ENCODE measurements at regions not wholly inside any gene's neighbourhood (a gene's known extent, or its start where the extent isn't known, plus 50 kb on each side); places are given as distances from the start of the nearest gene placed in this dataset.

GRCh38 chr2:15727396-15728244, 136.0 kb downstream of the DDX1 start:
- H3K36me3 ChIP-seq (ENCODE audit: control insufficient read depth in 5 of 5, insufficient read depth in 5 of 5, low read length in 5 of 5) = no peaks in the 10 kb centered on the region
- H3K4me3 ChIP-seq (ENCODE audit: low read depth in 1 of 5, low read length in 5 of 5) = no peak overlapping the region
- no peaks in the 10 kb centered on the region for H3K9me3 ChIP-seq (ENCODE audit: control insufficient read depth in 5 of 5, low read length in 5 of 5)
- no peak overlapping the region for H3K9ac ChIP-seq (ENCODE audit: low read length in 5 of 5)
- H3K4me1 ChIP-seq (ENCODE audit: control insufficient read depth in 5 of 5, insufficient read depth in 5 of 5, low read length in 5 of 5) = peaks cover 7 to 29% (median 21%) of the 10 kb centered on the region in 5 donors
- no peak overlapping the region for H3K27ac ChIP-seq (ENCODE audit: low read depth, low read length)
- peaks cover 0 to 3% (median 0%) of the 10 kb centered on the region in 5 donors for H3K27me3 ChIP-seq (ENCODE audit: control insufficient read depth in 5 of 5, insufficient read depth in 4 of 5, low read length in 5 of 5)

GRCh38 chr2:15728245-15728938, 136.7 kb downstream of the DDX1 start:
- Histone ChIP-seq H3K4me3 (ENCODE audit: low read depth in 1 of 5, low read length in 5 of 5) (no peak overlapping the region), H3K27me3 (ENCODE audit: control insufficient read depth in 5 of 5, insufficient read depth in 4 of 5, low read length in 5 of 5) (peaks cover 0 to 3% (median 0%) of the 10 kb centered on the region in 5 donors), H3K9ac (ENCODE audit: low read length in 5 of 5) (no peak overlapping the region), H3K9me3 (ENCODE audit: control insufficient read depth in 5 of 5, low read length in 5 of 5) (no peaks in the 10 kb centered on the region), H3K27ac (ENCODE audit: low read depth, low read length) (no peak overlapping the region), H3K36me3 (ENCODE audit: control insufficient read depth in 5 of 5, insufficient read depth in 5 of 5, low read length in 5 of 5) (no peaks in the 10 kb centered on the region), H3K4me1 (ENCODE audit: control insufficient read depth in 5 of 5, insufficient read depth in 5 of 5, low read length in 5 of 5) (peaks cover 7 to 31% (median 24%) of the 10 kb centered on the region in 5 donors)

GRCh38 chr2:15729001-15729400, 137.3 kb downstream of the DDX1 start:
- Histone ChIP-seq H3K36me3 (ENCODE audit: control insufficient read depth in 5 of 5, insufficient read depth in 5 of 5, low read length in 5 of 5) (no peaks in the 10 kb centered on the region), H3K27ac (ENCODE audit: low read depth, low read length) (no peak overlapping the region), H3K4me3 (ENCODE audit: low read depth in 1 of 5, low read length in 5 of 5) (no peak overlapping the region), H3K9me3 (ENCODE audit: control insufficient read depth in 5 of 5, low read length in 5 of 5) (no peaks in the 10 kb centered on the region), H3K4me1 (ENCODE audit: control insufficient read depth in 5 of 5, insufficient read depth in 5 of 5, low read length in 5 of 5) (peaks cover 7 to 37% (median 25%) of the 10 kb centered on the region in 5 donors), H3K27me3 (ENCODE audit: control insufficient read depth in 5 of 5, insufficient read depth in 4 of 5, low read length in 5 of 5) (peaks cover 0 to 3% (median 0%) of the 10 kb centered on the region in 5 donors), H3K9ac (ENCODE audit: low read length in 5 of 5) (no peak overlapping the region)

GRCh38 chr2:15729709-15730544, 138.3 kb downstream of the DDX1 start:
- H3K4me1 ChIP-seq (ENCODE audit: control insufficient read depth in 5 of 5, insufficient read depth in 5 of 5, low read length in 5 of 5) = peaks cover 7 to 47% (median 32%) of the 10 kb centered on the region in 5 donors
- H3K9ac ChIP-seq (ENCODE audit: low read length in 5 of 5) = no peak overlapping the region
- H3K27me3 ChIP-seq (ENCODE audit: control insufficient read depth in 5 of 5, insufficient read depth in 4 of 5, low read length in 5 of 5) = peaks cover 0 to 8% (median 2%) of the 10 kb centered on the region in 5 donors
- H3K4me3 ChIP-seq (ENCODE audit: low read depth in 1 of 5, low read length in 5 of 5) = no peak overlapping the region
- no peak overlapping the region for H3K27ac ChIP-seq (ENCODE audit: low read depth, low read length)
- H3K36me3 ChIP-seq (ENCODE audit: control insufficient read depth in 5 of 5, insufficient read depth in 5 of 5, low read length in 5 of 5) = no peaks in the 10 kb centered on the region
- H3K9me3 ChIP-seq (ENCODE audit: control insufficient read depth in 5 of 5, low read length in 5 of 5) = no peaks in the 10 kb centered on the region

- Histone ChIP-seq H3K4me1 (ENCODE audit: control insufficient read depth in 5 of 5, insufficient read depth in 5 of 5, low read length in 5 of 5) (peaks cover 7 to 47% (median 33%) of the 10 kb centered on the region in 5 donors), H3K27ac (ENCODE audit: low read depth, low read length) (no peak overlapping the region), H3K27me3 (ENCODE audit: control insufficient read depth in 5 of 5, insufficient read depth in 4 of 5, low read length in 5 of 5) (peaks cover 0 to 9% (median 0%) of the 10 kb centered on the region in 5 donors), H3K4me3 (ENCODE audit: low read depth in 1 of 5, low read length in 5 of 5) (no peak overlapping the region), H3K36me3 (ENCODE audit: control insufficient read depth in 5 of 5, insufficient read depth in 5 of 5, low read length in 5 of 5) (no peaks in the 10 kb centered on the region), H3K9ac (ENCODE audit: low read length in 5 of 5) (no peak overlapping the region), H3K9me3 (ENCODE audit: control insufficient read depth in 5 of 5, low read length in 5 of 5) (no peaks in the 10 kb centered on the region)
These were observed 139.0 kb downstream of the DDX1 start for GRCh38 chr2:15730545-15731212.

- Histone ChIP-seq H3K27me3 (ENCODE audit: control insufficient read depth in 5 of 5, insufficient read depth in 4 of 5, low read length in 5 of 5) (peaks cover 0 to 11% (median 0%) of the 10 kb centered on the region in 5 donors), H3K9me3 (ENCODE audit: control insufficient read depth in 5 of 5, low read length in 5 of 5) (no peaks in the 10 kb centered on the region), H3K36me3 (ENCODE audit: control insufficient read depth in 5 of 5, insufficient read depth in 5 of 5, low read length in 5 of 5) (no peaks in the 10 kb centered on the region), H3K4me3 (ENCODE audit: low read depth in 1 of 5, low read length in 5 of 5) (no peak overlapping the region), H3K9ac (ENCODE audit: low read length in 5 of 5) (no peak overlapping the region), H3K27ac (ENCODE audit: low read depth, low read length) (no peak overlapping the region), H3K4me1 (ENCODE audit: control insufficient read depth in 5 of 5, insufficient read depth in 5 of 5, low read length in 5 of 5) (peaks cover 7 to 47% (median 33%) of the 10 kb centered on the region in 5 donors)
These were observed 139.7 kb downstream of the DDX1 start for GRCh38 chr2:15731213-15731888.

- Histone ChIP-seq H3K4me1 (ENCODE audit: control insufficient read depth in 5 of 5, insufficient read depth in 5 of 5, low read length in 5 of 5) (peaks cover 7 to 47% (median 33%) of the 10 kb centered on the region in 5 donors), H3K36me3 (ENCODE audit: control insufficient read depth in 5 of 5, insufficient read depth in 5 of 5, low read length in 5 of 5) (no peaks in the 10 kb centered on the region), H3K27me3 (ENCODE audit: control insufficient read depth in 5 of 5, insufficient read depth in 4 of 5, low read length in 5 of 5) (peaks cover 0 to 11% (median 0%) of the 10 kb centered on the region in 5 donors), H3K4me3 (ENCODE audit: low read depth in 1 of 5, low read length in 5 of 5) (no peak overlapping the region), H3K9me3 (ENCODE audit: control insufficient read depth in 5 of 5, low read length in 5 of 5) (no peaks in the 10 kb centered on the region), H3K9ac (ENCODE audit: low read length in 5 of 5) (no peak overlapping the region), H3K27ac (ENCODE audit: low read depth, low read length) (no peak overlapping the region)
These were observed 140.2 kb downstream of the DDX1 start for GRCh38 chr2:15731889-15732271.

- Histone ChIP-seq H3K27ac (ENCODE audit: low read depth, low read length) (no peak overlapping the region), H3K4me3 (ENCODE audit: low read depth in 1 of 5, low read length in 5 of 5) (no peak overlapping the region), H3K36me3 (ENCODE audit: control insufficient read depth in 5 of 5, insufficient read depth in 5 of 5, low read length in 5 of 5) (no peaks in the 10 kb centered on the region), H3K27me3 (ENCODE audit: control insufficient read depth in 5 of 5, insufficient read depth in 4 of 5, low read length in 5 of 5) (peaks cover 0 to 11% (median 0%) of the 10 kb centered on the region in 5 donors), H3K9me3 (ENCODE audit: control insufficient read depth in 5 of 5, low read length in 5 of 5) (peaks cover 0 to 6% (median 5%) of the 10 kb centered on the region in 5 donors), H3K9ac (ENCODE audit: low read length in 5 of 5) (no peak overlapping the region), H3K4me1 (ENCODE audit: control insufficient read depth in 5 of 5, insufficient read depth in 5 of 5, low read length in 5 of 5) (peaks cover 7 to 47% (median 33%) of the 10 kb centered on the region in 5 donors)
These were observed 140.8 kb downstream of the DDX1 start for GRCh38 chr2:15732341-15733077.

Data from subcutaneous abdominal adipose tissue (tissue), 5 donors.